ENCODE measurements at regions not wholly inside any gene's neighbourhood (a gene's known extent, or its start where the extent isn't known, plus 50 kb on each side); places are given as distances from the start of the nearest gene placed in this dataset.
A peak's percentile ranks its signal among the peaks of the same experiment; 100 is the strongest.

- TF ChIP-seq CTCF (IDR thresholded peaks at IDR 0.05 in 4 of 5, conservative IDR thresholded peaks at IDR 0.05 in 1 of 5) = peak in 2 of 5 experiments; percentile 20 to 34
- TF ChIP-seq POLR2A (IDR thresholded peaks at IDR 0.05) = no peak
Observed at GRCh38 chr7:28298870-28299518, 113.3 kb upstream of the CREB5 start.
